Breast epithelium (tissue), 4 donors: ENCODE measurements at regions not wholly inside any gene's neighbourhood (a gene's known extent, or its start where the extent isn't known, plus 50 kb on each side); places are given as distances from the start of the nearest gene placed in this dataset.

Source experiments
- DNase-seq, 2 donors: peaks; one replicate each; pipeline ENCODE4 v3.0.0-alpha.2; 2019; ENCODE audit warnings: low spot score in 2 of 2
- H3K27ac ChIP-seq, 2 donors: fragments of 200-600 bp; sonication (generic) in 1 of 2; one replicate each; pipeline ENCODE4 v1.5.1; 2016 to 2019; ENCODE audit warnings: mild to moderate bottlenecking in 1 of 2
- H3K27me3 ChIP-seq, 2 donors: fragments of 200-600 bp; sonication (generic) in 1 of 2; one replicate each; pipeline versions ENCODE4 v1.5.1 to v1.6.0; 2017 to 2019; ENCODE audit warnings: control low read depth in 1 of 2, mild to moderate bottlenecking in 1 of 2
- H3K36me3 ChIP-seq: fragments of 200-600 bp; one replicate; pipeline ENCODE4 v1.5.1; 2019
- H3K4me1 ChIP-seq, 2 donors: fragments of 200-600 bp; sonication (generic); one replicate each; pipeline ENCODE4 v1.5.1; 2016 to 2019; ENCODE audit warnings: control low read depth in 1 of 2
- H3K4me3 ChIP-seq, 3 donors: fragments of 200-600 bp; sonication (generic); 1 replicate in 2 of 3; 2 replicates in 1 of 3; pipeline ENCODE4 v1.5.1; 2016 to 2019; ENCODE audit warnings: mild to moderate bottlenecking in 3 of 3, moderate library complexity in 2 of 3
- H3K9me3 ChIP-seq, 2 donors: fragments of 200-600 bp; sonication (generic) in 1 of 2; one replicate each; pipeline ENCODE4 v1.5.1; 2016 to 2019; ENCODE audit warnings: control low read depth in 1 of 2
- CTCF ChIP-seq, 3 donors: fragments of 450-650 bp; IDR thresholded peaks; one replicate each; pipeline ENCODE4 v1.5.1; 2016 to 2017; ENCODE audit warnings: antibody characterized with exemption in 3 of 3, mild to moderate bottlenecking in 3 of 3, moderate library complexity in 3 of 3
- POLR2A ChIP-seq: fragments of 450-650 bp; IDR thresholded peaks from one replicate; pipeline ENCODE4 v1.6.1; 2016; ENCODE audit warnings: antibody characterized with exemption, mild to moderate bottlenecking, moderate library complexity
- POLR2AphosphoS5 ChIP-seq, 3 donors: sonication (generic); formaldehyde crosslinking; IDR thresholded peaks; one replicate each; pipeline ENCODE4 v1.6.1; 2017; ENCODE audit warnings: antibody characterized with exemption in 3 of 3
- intact Hi-C: fragments of 100-400 bp; cut with DNase I; formaldehyde crosslinking; loops from one replicate; pipeline ENCODE4 v1.15.1; 2023; ENCODE audit warnings: low total_unique reads

DNA sequence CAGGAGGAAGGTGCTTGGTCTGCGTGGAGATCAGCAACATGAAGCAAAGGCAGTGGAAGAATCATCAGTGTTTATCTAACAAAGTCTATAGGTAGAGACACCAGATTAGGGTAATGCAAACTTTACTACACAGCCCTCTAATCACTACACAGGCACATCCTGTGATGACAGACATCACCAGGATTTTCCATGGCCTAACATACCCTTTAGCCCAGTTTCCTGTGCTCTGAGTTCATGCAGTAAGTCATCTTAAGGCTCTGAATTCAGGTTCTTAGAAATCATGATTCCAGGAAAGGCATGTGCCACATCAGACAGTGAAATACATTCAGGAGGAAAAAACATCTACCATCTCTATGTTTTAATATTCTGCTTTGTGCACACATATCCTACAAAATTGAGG, 708.5 kb upstream of the SLC8A1 start:
- Histone ChIP-seq H3K4me1 (no peaks in the 10 kb centered on the region), H3K4me3 (no peak overlapping the region), H3K27me3 (no peaks in the 10 kb centered on the region), H3K36me3 (no peaks in the 10 kb centered on the region), H3K27ac (no peak overlapping the region), H3K9me3 (no peaks in the 10 kb centered on the region)
- DNase-seq: no peak
- intact Hi-C loops: no loop called here
- TF ChIP-seq POLR2A (no peak), POLR2AphosphoS5 (IDR thresholded peaks at IDR 0.05) (no peak), CTCF (IDR thresholded peaks at IDR 0.05) (no peak)

GRCh38 chr2:41167014-41167413, 715.1 kb upstream of the SLC8A1 start:
- Histone ChIP-seq H3K4me1 (no peaks in the 10 kb centered on the region), H3K27ac (no peak overlapping the region), H3K27me3 (no peaks in the 10 kb centered on the region), H3K36me3 (no peaks in the 10 kb centered on the region), H3K9me3 (no peaks in the 10 kb centered on the region), H3K4me3 (no peak overlapping the region)
- intact Hi-C loops: no loop called here
- no peak for TF ChIP-seq POLR2A
- TF ChIP-seq CTCF (IDR thresholded peaks at IDR 0.05): no peak
- no peak for TF ChIP-seq POLR2AphosphoS5 (IDR thresholded peaks at IDR 0.05)
- DNase-seq: no peak

- Histone ChIP-seq H3K27me3 (no peaks in the 10 kb centered on the region), H3K4me1 (no peaks in the 10 kb centered on the region), H3K27ac (no peak overlapping the region), H3K4me3 (no peak overlapping the region), H3K9me3 (no peaks in the 10 kb centered on the region), H3K36me3 (no peaks in the 10 kb centered on the region)
- TF ChIP-seq POLR2AphosphoS5 (IDR thresholded peaks at IDR 0.05) (no peak), CTCF (IDR thresholded peaks at IDR 0.05) (no peak), POLR2A (no peak)
- intact Hi-C loops: no loop called here
- no peak for DNase-seq
Observed at GRCh38 chr2:41169744-41170143, 717.9 kb upstream of the SLC8A1 start.

DNA sequence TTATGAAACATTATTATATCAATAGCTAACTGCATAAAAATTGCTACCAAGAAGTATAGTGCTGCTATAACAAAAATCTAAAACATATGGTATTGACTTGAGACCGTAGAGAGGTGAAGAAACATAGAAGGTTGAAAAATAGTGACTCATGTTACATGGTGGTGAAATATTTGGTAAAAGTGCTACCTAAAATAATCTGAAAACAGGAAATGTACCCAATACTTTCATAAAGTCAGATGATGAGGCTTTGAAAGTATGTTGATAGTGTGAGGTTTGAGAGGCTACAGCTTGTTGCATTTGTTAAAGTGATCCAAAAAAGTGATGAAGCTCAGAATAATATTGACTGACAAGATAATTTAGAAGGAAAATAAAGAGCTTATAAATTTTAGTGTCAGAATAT, 718.7 kb upstream of the SLC8A1 start:
- Histone ChIP-seq H3K9me3 (no peaks in the 10 kb centered on the region), H3K27me3 (no peaks in the 10 kb centered on the region), H3K27ac (no peak overlapping the region), H3K36me3 (no peaks in the 10 kb centered on the region), H3K4me1 (no peaks in the 10 kb centered on the region), H3K4me3 (no peak overlapping the region)
- TF ChIP-seq POLR2AphosphoS5 (IDR thresholded peaks at IDR 0.05) (no peak), POLR2A (no peak), CTCF (IDR thresholded peaks at IDR 0.05) (no peak)
- no peak for DNase-seq
- intact Hi-C loops: no loop called here

DNA sequence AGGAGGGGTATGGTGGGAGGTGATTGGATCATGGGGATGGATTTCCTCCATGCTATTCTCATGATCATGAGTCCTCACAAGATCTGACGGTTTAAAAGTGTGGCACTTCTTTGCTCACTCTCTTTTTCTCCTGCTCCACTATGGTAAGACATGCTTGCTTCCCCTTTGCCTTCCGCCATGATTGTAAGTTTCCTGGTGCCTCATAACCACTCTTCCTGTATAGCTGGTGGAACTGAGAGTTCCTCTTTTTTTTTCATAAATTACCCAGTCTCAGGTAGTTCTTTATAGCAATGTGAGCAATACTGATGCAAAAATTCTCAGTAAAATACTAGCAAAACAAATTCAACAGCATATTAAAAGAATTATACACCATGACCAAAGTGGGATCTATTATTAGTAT, 728.5 kb upstream of the SLC8A1 start:
- Histone ChIP-seq H3K36me3 (no peaks in the 10 kb centered on the region), H3K4me1 (no peaks in the 10 kb centered on the region), H3K27me3 (no peaks in the 10 kb centered on the region), H3K4me3 (no peak overlapping the region), H3K9me3 (no peaks in the 10 kb centered on the region), H3K27ac (no peak overlapping the region)
- intact Hi-C loops: no loop called here
- TF ChIP-seq CTCF (IDR thresholded peaks at IDR 0.05): no peak
- TF ChIP-seq POLR2A: no peak
- no peak for TF ChIP-seq POLR2AphosphoS5 (IDR thresholded peaks at IDR 0.05)
- DNase-seq: no peak
